Cardiac fibroblast (primary cell): ENCODE measurements at regions not wholly inside any gene's neighbourhood (a gene's known extent, or its start where the extent isn't known, plus 50 kb on each side); places are given as distances from the start of the nearest gene placed in this dataset.
"Not testable (repeated sequence)": the region's sequence is repeated elsewhere in the genome, so short reads cannot be mapped to it uniquely, and the experiment has no call there.

Experiments
- DNase-seq, 2 donors: peaks; one replicate each; pipeline versions ENCODE4 v3.0.0 to v3.0.0-alpha.2; 2010; ENCODE audit warnings: low read depth in 2 of 2
- H3K4me3 ChIP-seq, 2 donors: replicated peaks in 1 of 2; 1 replicate in 1 of 2; 2 replicates in 1 of 2; pipeline ENCODE4 v1.5.1; 2011; ENCODE audit warnings: low read depth in 2 of 2, low read length in 2 of 2, mild to moderate bottlenecking in 2 of 2, moderate library complexity in 1 of 2
- TF ChIP-seq, protein P1 (sequence below): IDR thresholded peaks from one replicate; pipeline ENCODE4 v1.5.1; 2011; ENCODE audit warnings: low read depth, mild to moderate bottlenecking, low read length, inconsistent platforms

DNA sequence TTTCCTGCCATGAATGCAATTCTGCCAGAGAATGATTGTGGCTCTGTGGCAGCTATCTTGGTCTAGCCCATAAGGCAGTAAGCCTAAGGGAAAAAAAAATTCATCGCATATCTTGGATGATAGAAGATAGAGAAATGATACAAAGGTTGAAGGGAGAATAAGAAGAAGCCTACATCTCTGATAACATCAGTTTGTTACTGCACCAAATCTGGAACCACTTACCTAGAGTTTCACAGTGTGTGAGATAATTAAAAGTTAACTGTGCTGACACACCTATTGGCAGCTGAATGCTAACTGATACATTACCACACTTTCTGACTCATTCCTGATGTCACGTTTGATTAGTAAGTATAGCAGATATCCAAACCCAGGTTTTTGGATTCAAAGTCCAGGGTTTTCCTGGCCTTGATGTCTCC, 91.6 kb upstream of the TAF11L2 start:
- TF ChIP-seq, protein P1, sequence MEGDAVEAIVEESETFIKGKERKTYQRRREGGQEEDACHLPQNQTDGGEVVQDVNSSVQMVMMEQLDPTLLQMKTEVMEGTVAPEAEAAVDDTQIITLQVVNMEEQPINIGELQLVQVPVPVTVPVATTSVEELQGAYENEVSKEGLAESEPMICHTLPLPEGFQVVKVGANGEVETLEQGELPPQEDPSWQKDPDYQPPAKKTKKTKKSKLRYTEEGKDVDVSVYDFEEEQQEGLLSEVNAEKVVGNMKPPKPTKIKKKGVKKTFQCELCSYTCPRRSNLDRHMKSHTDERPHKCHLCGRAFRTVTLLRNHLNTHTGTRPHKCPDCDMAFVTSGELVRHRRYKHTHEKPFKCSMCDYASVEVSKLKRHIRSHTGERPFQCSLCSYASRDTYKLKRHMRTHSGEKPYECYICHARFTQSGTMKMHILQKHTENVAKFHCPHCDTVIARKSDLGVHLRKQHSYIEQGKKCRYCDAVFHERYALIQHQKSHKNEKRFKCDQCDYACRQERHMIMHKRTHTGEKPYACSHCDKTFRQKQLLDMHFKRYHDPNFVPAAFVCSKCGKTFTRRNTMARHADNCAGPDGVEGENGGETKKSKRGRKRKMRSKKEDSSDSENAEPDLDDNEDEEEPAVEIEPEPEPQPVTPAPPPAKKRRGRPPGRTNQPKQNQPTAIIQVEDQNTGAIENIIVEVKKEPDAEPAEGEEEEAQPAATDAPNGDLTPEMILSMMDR, result no peak
- no peak for DNase-seq
- H3K4me3 ChIP-seq, result no peak overlapping the region

DNA sequence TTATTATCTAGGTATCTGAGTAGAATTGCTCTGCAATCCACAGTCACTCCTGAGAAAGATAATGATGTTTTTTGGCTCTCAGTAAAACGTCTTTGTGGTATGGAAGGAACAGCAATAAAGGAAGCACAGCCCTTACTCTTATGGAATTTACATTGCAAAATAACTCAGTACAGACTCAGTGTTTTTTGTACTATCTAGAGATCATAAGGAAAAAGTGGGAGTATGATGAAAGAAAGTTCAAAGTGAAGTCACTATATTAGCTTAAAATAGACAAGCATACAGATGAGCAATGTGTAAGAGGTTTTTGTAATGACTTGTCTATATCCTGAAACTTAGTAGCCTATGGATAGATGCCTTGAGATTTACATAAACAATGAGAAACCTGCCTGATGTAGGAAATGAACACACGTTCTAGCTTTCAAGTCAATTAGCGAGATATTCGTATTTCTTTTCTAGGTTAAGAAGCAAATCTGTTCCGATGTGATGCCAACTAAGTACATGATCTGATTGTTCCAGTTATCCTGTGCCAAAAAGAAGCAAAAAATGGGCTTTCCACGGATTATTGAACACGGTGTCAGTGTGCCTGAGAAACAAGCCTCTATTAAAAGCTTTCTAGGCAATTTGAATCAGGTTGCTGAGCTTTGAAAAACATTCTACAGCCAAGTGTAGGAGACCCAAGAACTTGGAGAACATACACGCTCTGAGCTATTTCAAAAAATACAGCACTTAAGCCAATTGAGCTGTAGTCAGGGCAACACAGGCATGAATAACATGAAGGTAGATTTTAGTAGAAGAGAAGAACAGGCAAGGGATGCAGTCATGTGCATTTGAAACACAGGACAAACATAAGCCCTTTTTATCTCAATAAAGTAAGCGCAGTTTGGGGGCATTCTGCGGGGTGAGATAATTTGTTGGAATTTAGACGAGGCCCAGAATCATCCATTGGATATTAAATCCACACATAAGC, 86.3 kb upstream of the TAF11L2 start:
- no peak overlapping the region for H3K4me3 ChIP-seq
- TF ChIP-seq, protein P1, result no peak
- peak; percentile 5 to 67 for DNase-seq

DNA sequence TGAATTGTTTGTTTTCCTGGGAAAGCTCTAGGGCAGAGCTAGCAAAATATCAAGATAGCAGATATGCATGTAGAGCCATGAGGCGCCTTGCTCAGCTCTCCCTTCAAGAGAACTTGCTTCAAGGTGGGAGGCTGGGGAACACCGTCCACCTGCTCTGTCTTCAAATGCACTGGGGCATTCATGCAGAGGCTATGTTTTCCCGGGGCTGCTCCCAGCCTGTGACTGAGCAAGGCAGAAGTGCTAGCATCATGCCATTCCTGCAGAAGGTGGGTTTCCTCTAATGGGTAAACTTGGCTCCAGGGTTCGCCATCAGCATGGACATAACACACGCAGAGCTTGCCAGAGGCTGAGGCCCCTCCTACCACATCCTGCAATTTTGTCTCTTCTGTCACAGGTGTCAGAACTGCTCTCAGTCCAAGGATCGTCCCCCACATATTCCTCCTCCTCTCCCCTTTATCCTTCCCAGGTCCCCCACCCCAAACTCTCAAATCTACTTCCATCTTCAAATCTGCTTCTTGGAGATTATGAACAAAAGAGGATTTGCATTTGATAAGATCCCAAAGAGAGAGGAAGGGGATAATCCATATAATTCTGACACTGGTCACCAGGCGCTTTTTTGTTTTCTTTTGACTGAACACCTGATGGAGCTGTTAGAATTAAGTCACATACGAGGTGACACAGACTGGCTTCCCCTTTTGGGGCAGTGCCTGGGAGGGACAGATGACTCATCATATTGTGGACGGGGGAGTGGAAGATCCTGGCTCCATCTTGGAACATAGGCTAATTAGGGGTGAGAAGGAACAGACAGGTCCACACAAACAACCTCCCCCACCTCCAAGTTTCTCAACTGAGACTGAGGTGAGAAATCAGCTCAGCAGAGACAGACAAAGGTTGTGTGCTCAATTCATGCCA, 85.0 kb upstream of the TAF11L2 start:
- TF ChIP-seq, protein P1, result no peak
- DNase-seq, result no peak
- no peak overlapping the region for H3K4me3 ChIP-seq

DNA sequence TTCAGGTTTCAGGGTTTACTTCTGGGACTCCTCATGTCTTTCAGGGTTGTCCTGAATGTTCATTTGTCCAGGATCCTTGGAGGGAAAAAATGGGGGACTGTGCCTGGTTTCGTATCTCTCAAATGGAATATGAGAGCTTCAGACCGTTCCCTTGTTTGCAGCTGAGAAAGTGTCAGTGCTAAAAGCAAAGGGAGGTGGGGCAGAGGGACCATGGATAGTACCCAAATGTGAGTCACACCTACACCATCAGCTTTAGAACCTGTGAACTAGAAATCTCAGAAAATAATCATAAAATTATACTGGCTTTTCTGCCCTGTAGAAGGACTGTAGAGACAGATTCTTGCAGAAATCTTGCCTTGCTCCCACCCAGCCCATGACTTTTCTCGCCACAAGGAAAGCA, 84.3 kb upstream of the TAF11L2 start:
- TF ChIP-seq, protein P1, result no peak
- H3K4me3 ChIP-seq, result no peak overlapping the region
- no peak for DNase-seq

DNA sequence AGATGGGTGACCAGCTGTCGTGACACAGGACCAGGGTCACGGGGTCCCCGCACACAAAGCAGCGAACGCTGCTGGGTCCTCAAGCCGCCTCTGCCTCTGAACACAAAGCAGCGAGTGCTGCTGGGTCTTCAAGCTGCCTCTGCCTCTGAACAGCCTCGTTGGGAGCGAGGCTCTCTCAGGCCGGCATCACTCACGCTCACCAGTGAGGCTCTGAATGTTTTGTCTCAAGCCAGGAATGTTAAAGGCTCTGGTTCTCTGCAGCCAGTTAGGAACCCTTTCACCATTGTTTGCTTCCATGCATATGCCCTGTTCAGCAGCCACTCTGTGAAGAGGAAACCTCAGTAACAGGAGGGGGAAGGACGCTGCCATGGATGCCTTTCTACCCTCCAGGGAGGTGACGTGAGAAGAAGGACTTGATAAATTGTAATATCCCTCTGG, 82.7 kb upstream of the TAF11L2 start:
- H3K4me3 ChIP-seq, result no peak overlapping the region
- TF ChIP-seq, protein P1, result no peak
- DNase-seq, result peak; percentile 3 to 15

DNA sequence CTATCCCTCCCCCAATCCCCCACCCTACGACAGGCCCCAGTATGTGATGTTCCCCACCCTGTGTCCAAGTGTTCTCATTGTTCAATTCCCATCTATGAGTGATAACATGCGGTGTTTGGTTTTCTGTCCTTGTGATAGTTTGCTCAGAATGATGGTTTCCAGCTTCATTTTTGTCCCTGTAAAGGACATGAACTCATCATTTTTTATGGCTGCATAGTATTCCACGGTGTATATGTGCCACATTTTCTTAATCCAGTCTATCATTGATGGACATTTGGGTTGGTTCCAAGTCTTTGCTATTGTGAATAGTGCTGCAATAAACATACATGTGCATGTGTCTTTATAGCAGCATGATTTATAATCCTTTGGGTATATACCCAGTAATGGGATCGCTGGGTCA, 81.7 kb upstream of the TAF11L2 start:
- not testable (repeated sequence) for H3K4me3 ChIP-seq, DNase-seq

DNA sequence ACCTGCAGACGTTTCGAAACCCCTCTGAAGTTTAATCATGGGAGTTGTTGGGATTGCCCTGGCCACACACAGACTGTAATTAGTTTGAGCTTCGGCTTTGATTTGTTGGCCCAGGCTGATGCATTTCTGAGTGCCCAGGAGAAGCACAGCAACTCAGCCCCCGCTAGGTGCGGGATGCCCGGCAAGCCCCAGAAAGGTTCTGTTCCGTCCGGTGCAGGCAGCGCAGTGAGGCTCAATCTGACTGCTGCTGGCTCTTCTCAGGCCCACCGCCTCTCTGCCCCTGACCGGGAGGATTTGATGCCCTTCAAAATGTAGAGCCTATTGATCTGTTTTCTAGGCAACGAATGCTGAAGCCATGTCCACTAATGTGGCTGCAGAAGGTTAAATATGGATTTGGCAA, 73.4 kb upstream of the TAF11L2 start:
- TF ChIP-seq, protein P1, result no peak
- DNase-seq, result no peak
- no peak overlapping the region for H3K4me3 ChIP-seq
